ENCODE measurements at regions not wholly inside any gene's neighbourhood (a gene's known extent, or its start where the extent isn't known, plus 50 kb on each side); places are given as distances from the start of the nearest gene placed in this dataset.

GRCh38 chr2:16952805-16953204, 287.2 kb upstream of the CYRIA start:
- Histone ChIP-seq H3K36me3 (ENCODE audit: insufficient read depth, low read length) (no peaks in the 10 kb centered on the region), H3K4me3 (ENCODE audit: low read length) (no peak overlapping the region), H3K27ac (ENCODE audit: low read depth in 1 of 2, low read length in 2 of 2) (no peak overlapping the region), H3K27me3 (ENCODE audit: control insufficient read depth in 1 of 2, insufficient read depth in 2 of 2, low read length in 2 of 2) (no peaks in the 10 kb centered on the region), H3K4me1 (ENCODE audit: insufficient read depth, low read length) (no peaks in the 10 kb centered on the region), H3K9me3 (ENCODE audit: control insufficient read depth in 1 of 2, insufficient read depth in 1 of 2, low read length in 2 of 2) (no peaks in the 10 kb centered on the region)
- CTCF ChIA-PET: no interaction called here
- intact Hi-C loops (cut with DNase I, micrococcal nuclease): no loop called here
- Mint-ChIP-seq H3K27ac (no peak overlapping the region), H3K9me3 (no peaks in the 10 kb centered on the region), H3K27me3 (no peaks in the 10 kb centered on the region), H3K4me3 (no peak overlapping the region), H3K4me1 (ENCODE audit: low read depth) (no peaks in the 10 kb centered on the region), H3K36me3 (ENCODE audit: low read depth) (no peaks in the 10 kb centered on the region)
- DNase-seq (no peak), ATAC-seq (ENCODE audit: poor library complexity) (no peak)
- POLR2A ChIA-PET: no interaction called here
- TF ChIP-seq, protein P1, sequence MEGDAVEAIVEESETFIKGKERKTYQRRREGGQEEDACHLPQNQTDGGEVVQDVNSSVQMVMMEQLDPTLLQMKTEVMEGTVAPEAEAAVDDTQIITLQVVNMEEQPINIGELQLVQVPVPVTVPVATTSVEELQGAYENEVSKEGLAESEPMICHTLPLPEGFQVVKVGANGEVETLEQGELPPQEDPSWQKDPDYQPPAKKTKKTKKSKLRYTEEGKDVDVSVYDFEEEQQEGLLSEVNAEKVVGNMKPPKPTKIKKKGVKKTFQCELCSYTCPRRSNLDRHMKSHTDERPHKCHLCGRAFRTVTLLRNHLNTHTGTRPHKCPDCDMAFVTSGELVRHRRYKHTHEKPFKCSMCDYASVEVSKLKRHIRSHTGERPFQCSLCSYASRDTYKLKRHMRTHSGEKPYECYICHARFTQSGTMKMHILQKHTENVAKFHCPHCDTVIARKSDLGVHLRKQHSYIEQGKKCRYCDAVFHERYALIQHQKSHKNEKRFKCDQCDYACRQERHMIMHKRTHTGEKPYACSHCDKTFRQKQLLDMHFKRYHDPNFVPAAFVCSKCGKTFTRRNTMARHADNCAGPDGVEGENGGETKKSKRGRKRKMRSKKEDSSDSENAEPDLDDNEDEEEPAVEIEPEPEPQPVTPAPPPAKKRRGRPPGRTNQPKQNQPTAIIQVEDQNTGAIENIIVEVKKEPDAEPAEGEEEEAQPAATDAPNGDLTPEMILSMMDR (IDR thresholded peaks at IDR 0.05): no peak

- no peak for ATAC-seq (ENCODE audit: poor library complexity)
- H3K4me1 ChIP-seq (ENCODE audit: insufficient read depth, low read length): no peaks in the 10 kb centered on the region
- no peaks in the 10 kb centered on the region for H3K9me3 Mint-ChIP-seq
- H3K36me3 Mint-ChIP-seq (ENCODE audit: low read depth): no peaks in the 10 kb centered on the region
- no peak for DNase-seq
- TF ChIP-seq, protein P1 (IDR thresholded peaks at IDR 0.05): no peak
- H3K4me3 ChIP-seq (ENCODE audit: low read length): no peak overlapping the region
- H3K4me1 Mint-ChIP-seq (ENCODE audit: low read depth): no peaks in the 10 kb centered on the region
- CTCF ChIA-PET: no interaction called here
- H3K27me3 Mint-ChIP-seq: no peaks in the 10 kb centered on the region
- no peaks in the 10 kb centered on the region for H3K36me3 ChIP-seq (ENCODE audit: insufficient read depth, low read length)
- H3K27ac Mint-ChIP-seq: no peak overlapping the region
- H3K4me3 Mint-ChIP-seq: no peak overlapping the region
- POLR2A ChIA-PET: no interaction called here
- no peaks in the 10 kb centered on the region for H3K27me3 ChIP-seq (ENCODE audit: control insufficient read depth in 1 of 2, insufficient read depth in 2 of 2, low read length in 2 of 2)
- no peak overlapping the region for H3K27ac ChIP-seq (ENCODE audit: low read depth in 1 of 2, low read length in 2 of 2)
- no peaks in the 10 kb centered on the region for H3K9me3 ChIP-seq (ENCODE audit: control insufficient read depth in 1 of 2, insufficient read depth in 1 of 2, low read length in 2 of 2)
- intact Hi-C loops (cut with DNase I, micrococcal nuclease): no loop called here
Measured at GRCh38 chr2:16952368-16952767, 286.7 kb upstream of the CYRIA start.

DNA sequence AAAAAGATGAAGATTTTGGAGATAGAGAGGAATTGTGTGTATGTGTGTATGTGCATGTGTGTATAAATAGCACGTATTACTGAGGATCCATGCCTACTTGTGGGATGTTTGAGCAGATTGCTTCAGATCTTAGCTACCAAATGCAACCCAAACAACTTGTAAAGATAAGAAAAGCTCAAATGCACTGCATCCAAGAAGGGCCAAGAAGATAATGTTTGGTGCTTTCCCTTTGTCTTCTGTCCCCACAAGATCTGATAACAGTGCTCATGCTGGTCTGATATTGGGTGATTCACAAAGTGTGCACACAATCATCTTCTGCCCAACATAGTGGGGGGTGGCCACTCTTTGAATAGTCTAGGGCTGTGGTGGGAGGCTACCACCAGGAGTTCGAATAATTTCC, 284.8 kb upstream of the CYRIA start:
- H3K4me3 ChIP-seq (ENCODE audit: low read length): no peak overlapping the region
- Mint-ChIP-seq H3K9me3 (no peaks in the 10 kb centered on the region), H3K4me3 (no peak overlapping the region), H3K36me3 (ENCODE audit: low read depth) (no peaks in the 10 kb centered on the region), H3K4me1 (ENCODE audit: low read depth) (no peaks in the 10 kb centered on the region), H3K27me3 (no peaks in the 10 kb centered on the region), H3K27ac (no peak overlapping the region)
- TF ChIP-seq, protein P1 (IDR thresholded peaks at IDR 0.05): no peak
- H3K4me1 ChIP-seq (ENCODE audit: insufficient read depth, low read length): no peaks in the 10 kb centered on the region
- ChIA-PET POLR2A (no interaction called here), CTCF (no interaction called here)
- no peaks in the 10 kb centered on the region for H3K27me3 ChIP-seq (ENCODE audit: control insufficient read depth in 1 of 2, insufficient read depth in 2 of 2, low read length in 2 of 2)
- H3K9me3 ChIP-seq (ENCODE audit: control insufficient read depth in 1 of 2, insufficient read depth in 1 of 2, low read length in 2 of 2): no peaks in the 10 kb centered on the region
- intact Hi-C loops (cut with DNase I, micrococcal nuclease): no loop called here
- ATAC-seq (ENCODE audit: poor library complexity) (no peak), DNase-seq (no peak)
- no peaks in the 10 kb centered on the region for H3K36me3 ChIP-seq (ENCODE audit: insufficient read depth, low read length)
- no peak overlapping the region for H3K27ac ChIP-seq (ENCODE audit: low read depth in 1 of 2, low read length in 2 of 2)
